HG03558 (cell line): ENCODE measurements at regions not wholly inside any gene's neighbourhood (a gene's known extent, or its start where the extent isn't known, plus 50 kb on each side); places are given as distances from the start of the nearest gene placed in this dataset.

Source experiments
- ATAC-seq: cut with Tn5 transposase; IDR thresholded peaks from one replicate; pipeline ENCODE4 v1.9.1; 2021; ENCODE audit warnings: moderate number of reproducible peaks; ENCODE audit not compliant: unreplicated experiment; ENCODE audit errors: extremely low read depth

DNA sequence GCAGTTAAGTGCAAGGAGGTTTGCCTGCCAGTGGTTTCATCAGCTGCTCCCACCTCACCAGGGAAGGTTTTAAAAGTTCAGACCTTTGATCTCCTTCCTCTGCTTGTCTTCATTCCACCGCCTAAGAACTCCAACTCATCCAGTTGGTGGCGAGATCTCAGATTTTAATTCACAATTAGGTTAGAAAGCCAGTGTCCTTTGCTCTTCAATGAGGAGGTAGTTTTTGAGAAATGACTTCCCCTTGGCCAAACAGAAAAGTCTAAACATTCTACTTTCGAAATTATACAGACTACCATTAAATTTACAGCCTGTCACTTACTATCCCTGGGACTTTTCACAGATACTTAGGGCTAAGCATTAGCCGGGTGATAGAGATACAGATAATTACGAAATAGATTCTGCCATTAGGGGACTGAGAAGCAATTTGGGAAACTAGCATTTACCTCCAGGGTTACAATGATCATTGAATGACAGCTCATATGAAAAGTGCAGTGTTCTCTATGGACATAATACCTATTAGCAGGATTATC, 513.4 kb upstream of the GHITM start:
- ATAC-seq, result no peak

DNA sequence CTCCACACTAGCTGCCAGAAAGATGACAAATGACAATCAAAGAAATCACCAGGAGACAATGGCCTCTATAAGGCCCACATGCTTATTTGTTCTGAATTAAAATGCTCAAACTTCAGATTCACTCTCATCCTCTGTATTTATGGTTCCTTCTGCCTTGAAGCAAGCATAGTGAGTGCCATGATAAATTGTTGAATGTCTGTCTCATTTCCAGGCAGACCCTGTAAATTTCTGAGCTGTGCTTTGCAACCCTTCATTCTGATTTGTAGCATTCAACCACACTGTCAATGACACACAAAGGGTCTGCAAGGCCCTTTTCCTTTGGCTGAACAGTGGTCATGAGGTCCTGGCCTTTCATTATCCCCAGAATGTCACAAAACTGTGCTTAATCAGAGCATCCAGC, 506.6 kb upstream of the GHITM start:
- ATAC-seq, result no peak

GRCh38 chr10:83633547-83633946, 505.8 kb upstream of the GHITM start:
- ATAC-seq, result no peak

- ATAC-seq, result no peak
Observed at GRCh38 chr10:83636826-83637225, 502.5 kb upstream of the GHITM start.

- no peak for ATAC-seq
Observed at GRCh38 chr10:83647526-83647925, 491.8 kb upstream of the GHITM start.

GRCh38 chr10:83648201-83648600, 491.1 kb upstream of the GHITM start:
- no peak for ATAC-seq

- no peak for ATAC-seq
Observed at GRCh38 chr10:83649471-83649870, 489.8 kb upstream of the GHITM start.

DNA sequence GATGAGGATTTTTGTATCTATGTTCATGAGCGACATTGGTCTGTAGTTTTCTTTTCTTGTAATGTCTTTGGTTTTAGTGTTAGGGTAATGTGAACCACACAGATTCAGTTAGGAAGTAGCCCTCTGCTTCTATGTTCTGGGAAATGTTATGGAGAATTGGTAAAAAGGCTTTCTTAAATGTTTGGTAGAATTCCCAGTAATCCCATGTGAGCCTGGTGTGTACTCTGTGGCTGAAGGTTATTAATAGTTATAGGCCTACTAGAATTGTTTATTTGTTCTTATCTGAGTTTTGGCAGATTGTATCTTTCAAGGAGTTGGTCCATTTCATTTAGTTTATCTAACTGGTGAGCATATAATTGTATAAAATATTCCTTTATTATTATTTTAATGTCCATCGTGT, 484.6 kb upstream of the GHITM start:
- no peak for ATAC-seq

DNA sequence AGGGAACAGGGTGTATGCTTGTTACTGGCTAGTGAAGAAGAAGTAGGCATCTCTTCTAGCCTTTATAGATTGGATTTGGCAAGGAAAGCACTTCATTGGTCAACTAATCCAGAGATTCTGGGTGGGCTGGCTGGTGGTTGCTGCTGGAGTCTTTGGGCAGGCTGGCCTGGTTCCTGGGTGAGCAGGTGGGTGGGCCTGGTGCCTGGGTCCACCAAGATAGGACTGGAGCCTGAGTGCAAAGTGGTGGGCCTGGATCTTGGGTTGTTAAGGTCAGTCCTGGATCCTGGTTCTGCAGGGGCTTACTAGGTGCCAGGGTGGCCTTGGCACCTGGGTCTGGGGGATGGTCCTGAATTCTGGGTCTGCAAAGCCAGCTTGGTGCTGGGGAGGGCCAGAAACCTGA, 482.4 kb upstream of the GHITM start:
- no peak for ATAC-seq

GRCh38 chr10:83657487-83657886, 481.8 kb upstream of the GHITM start:
- no peak for ATAC-seq

DNA sequence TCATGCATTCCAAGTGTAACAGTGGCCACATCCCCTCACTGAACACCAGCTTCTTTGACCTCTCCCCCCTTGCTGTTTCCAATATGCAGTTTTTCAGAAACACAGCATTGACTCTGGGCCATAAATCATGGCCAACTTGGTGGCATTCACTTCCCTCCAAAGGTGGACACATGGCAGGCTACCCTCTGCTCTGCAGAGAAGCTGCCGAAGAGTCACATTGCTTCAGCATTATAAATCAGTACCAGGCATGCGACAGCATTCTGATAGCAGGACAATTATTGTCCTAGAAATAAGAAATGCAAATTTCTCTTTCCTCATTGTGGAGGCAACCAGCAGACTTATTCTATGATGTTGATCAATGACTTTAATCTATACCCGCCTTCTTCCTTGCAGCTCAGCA, 475.4 kb upstream of the GHITM start:
- ATAC-seq, result no peak

DNA sequence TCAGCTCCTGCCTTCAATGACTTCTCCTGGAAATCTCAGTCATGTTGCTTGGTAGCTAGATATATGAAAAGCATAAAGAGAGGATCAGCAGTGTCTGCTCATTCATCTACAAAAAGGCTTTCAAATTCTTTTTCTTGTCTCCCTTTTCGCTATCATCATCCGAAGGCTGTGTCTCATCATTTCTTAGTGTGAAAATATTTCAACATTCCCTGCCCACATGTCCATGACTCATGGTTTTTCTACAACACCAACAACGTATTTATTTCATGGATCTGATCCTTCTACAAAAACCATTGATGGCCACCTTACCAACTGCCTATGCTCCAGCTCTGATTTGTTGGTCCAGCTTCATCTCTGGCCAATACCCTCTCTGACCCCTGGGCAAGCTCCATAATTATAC, 472.5 kb upstream of the GHITM start:
- no peak for ATAC-seq

GRCh38 chr10:83667594-83667993, 471.7 kb upstream of the GHITM start:
- no peak for ATAC-seq

GRCh38 chr10:83673316-83673715, 466.0 kb upstream of the GHITM start:
- no peak for ATAC-seq

- no peak for ATAC-seq
Observed at GRCh38 chr10:83677795-83678194, 461.5 kb upstream of the GHITM start.

DNA sequence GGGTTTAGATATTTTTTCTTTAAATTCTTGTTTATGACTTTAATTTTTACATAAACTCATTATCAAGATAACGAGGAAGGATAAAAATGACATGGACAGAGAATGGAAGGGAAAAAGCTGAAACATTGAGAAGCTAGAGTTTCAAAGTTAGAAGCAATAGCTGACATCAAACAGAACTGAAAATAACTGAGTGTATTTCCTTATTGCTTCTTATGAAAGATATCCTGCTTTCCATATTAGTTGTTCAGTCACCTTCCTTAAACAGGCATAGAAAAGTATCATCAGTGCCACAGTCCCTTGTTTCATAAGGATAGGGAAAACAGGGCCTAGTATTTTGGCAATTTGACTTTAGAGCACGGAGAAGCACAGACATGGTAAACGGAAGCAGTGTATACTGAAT, 460.5 kb upstream of the GHITM start:
- no peak for ATAC-seq

GRCh38 chr10:83680470-83680891, 458.8 kb upstream of the GHITM start:
- ATAC-seq, result peak; percentile 99

DNA sequence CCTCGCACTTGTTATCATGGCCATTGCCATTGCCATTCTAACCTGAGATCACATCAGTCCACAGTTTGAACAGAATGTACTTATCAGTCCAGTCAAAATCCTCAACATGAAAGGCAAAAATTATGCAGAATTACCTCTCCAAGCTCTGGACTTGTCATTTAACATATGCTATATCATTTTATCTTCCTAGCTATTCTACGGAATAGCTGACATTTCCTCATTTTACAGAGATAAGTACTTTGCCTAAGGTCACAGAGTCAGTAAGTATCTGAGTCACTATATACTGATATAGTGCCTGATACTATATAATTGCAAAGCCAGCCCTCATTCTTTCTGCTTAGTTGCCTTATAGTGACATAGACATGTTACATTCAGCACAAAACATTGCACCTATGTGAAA, 456.9 kb upstream of the GHITM start:
- no peak for ATAC-seq

DNA sequence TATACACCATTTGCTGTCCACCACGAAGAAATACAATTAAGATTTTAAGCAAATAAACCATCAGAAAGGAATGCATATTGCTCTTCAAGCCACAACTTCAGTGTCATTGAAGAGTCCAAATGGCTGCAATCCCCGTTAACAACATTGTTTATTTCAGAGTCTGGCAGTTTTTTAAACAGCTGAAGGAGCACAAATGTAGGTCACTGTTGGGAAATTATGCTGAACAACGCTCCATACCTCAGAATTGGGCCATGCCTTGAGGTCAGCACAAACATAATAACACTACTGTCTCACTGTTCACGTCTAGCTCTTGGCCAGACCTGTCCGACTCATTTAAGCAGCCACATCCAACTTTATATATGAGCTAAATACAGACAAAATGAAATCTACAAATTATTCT, 453.9 kb upstream of the GHITM start:
- ATAC-seq, result no peak

DNA sequence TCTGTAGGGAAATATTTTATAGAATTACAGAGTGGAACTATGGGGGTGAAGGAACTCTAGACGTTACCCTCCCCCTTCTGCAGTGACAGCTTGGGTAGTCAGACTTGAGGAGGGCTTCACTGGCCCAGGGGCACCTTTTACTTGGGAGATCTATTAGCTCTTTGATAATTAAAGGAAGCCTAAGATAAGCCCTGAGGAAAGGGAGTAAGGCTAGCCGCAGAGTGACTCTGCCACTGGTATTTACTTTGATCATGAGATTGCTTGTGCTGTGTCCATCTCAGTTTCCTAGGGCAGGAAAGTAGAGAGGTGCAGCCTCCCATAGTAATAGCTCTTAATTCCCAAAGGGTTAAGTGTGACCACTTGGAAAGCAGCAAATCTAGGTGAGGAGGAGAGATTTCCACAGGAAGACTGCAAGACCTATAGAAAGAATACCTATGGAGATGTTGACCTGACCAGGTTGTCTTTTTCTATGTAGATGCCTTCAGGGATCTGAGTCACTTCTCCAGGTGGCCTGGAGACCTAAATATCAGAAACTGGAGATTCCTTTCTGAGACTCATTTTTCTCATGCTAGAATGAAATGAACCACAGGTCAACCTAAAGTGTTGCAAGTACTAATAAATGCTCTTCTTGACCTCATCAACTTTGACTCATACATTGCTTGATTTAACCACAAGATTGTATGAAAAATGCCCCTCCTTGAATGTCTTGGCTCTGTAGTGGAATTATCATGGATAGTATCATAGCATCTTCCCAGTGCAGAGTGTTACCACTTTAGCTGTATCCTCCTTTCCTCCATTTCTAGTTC, 447.3 kb upstream of the GHITM start:
- no peak for ATAC-seq

GRCh38 chr10:83698899-83699298, 440.4 kb upstream of the GHITM start:
- no peak for ATAC-seq

DNA sequence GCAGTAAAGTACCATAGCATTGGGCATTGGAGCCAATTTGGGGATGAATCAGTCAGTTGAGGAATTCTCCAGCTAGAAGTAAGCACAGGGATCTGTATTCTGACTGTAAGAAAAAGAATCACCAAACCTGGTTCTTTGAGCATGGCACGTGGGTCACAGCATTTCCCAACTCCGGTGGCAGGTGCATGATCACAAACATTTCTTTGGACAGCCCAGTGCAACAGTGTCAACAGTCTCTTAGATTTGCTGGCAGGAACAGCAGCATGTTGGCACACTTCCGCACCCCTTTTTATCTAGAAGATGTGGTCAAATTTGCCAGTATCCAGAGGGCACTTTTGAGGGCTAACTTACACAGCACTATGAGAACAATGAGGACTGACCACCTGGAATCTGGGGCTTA, 437.5 kb upstream of the GHITM start:
- no peak for ATAC-seq
